SKM-1 treated with dmso at 0.1 percent for 144 hours (cell line): ENCODE measurements at regions not wholly inside any gene's neighbourhood (a gene's known extent, or its start where the extent isn't known, plus 50 kb on each side); places are given as distances from the start of the nearest gene placed in this dataset.
"Not testable (repeated sequence)": the region's sequence is repeated elsewhere in the genome, so short reads cannot be mapped to it uniquely, and the experiment has no call there.

Experiments used
- DNase-seq: peaks from one replicate; lab custom pipeline; 2025; ENCODE audit not compliant: unreplicated experiment; lab: John Stamatoyannopoulos, UW

GRCh38 chr15:38117781-38118180 lies 134.9 kb upstream of the SPRED1 start:
- DNase-seq, result no peak

- not testable (repeated sequence) for DNase-seq
Measured at GRCh38 chr15:38119865-38120264, 132.8 kb upstream of the SPRED1 start.

GRCh38 chr15:38127306-38127771 lies 125.3 kb upstream of the SPRED1 start:
- DNase-seq, result no peak

- DNase-seq, result no peak
Measured at GRCh38 chr15:38128341-38128781, 124.3 kb upstream of the SPRED1 start.

- no peak for DNase-seq
Measured at GRCh38 chr15:38128921-38129320, 123.7 kb upstream of the SPRED1 start.

- DNase-seq, result peak; percentile 38
Measured at GRCh38 chr15:38129531-38130204, 123.0 kb upstream of the SPRED1 start.

GRCh38 chr15:38130205-38130567 lies 122.5 kb upstream of the SPRED1 start:
- no peak for DNase-seq

GRCh38 chr15:38130740-38131498 lies 121.7 kb upstream of the SPRED1 start:
- DNase-seq, result peak; percentile 83

- no peak for DNase-seq
Measured at GRCh38 chr15:38134252-38134651, 118.4 kb upstream of the SPRED1 start.

GRCh38 chr15:38142195-38142594 lies 110.4 kb upstream of the SPRED1 start:
- not testable (repeated sequence) for DNase-seq

GRCh38 chr15:38144921-38145320 lies 107.7 kb upstream of the SPRED1 start:
- no peak for DNase-seq

GRCh38 chr15:38145651-38146111 lies 107.0 kb upstream of the SPRED1 start:
- DNase-seq, result no peak

GRCh38 chr15:38147246-38147645 lies 105.4 kb upstream of the SPRED1 start:
- no peak for DNase-seq

- DNase-seq, result no peak
Measured at GRCh38 chr15:38148471-38148870, 104.2 kb upstream of the SPRED1 start.

- no peak for DNase-seq
Measured at GRCh38 chr15:38149315-38149714, 103.3 kb upstream of the SPRED1 start.

- DNase-seq, result no peak
Measured at GRCh38 chr15:38150148-38150547, 102.5 kb upstream of the SPRED1 start.

GRCh38 chr15:38150794-38151193 lies 101.8 kb upstream of the SPRED1 start:
- DNase-seq, result no peak

- DNase-seq, result no peak
Measured at GRCh38 chr15:38153781-38154180, 98.9 kb upstream of the SPRED1 start.

GRCh38 chr15:38154255-38154654 lies 98.4 kb upstream of the SPRED1 start:
- no peak for DNase-seq

GRCh38 chr15:38154837-38155236 lies 97.8 kb upstream of the SPRED1 start:
- DNase-seq, result no peak

GRCh38 chr15:38163658-38164057 lies 89.0 kb upstream of the SPRED1 start:
- no peak for DNase-seq

- DNase-seq, result no peak
Measured at GRCh38 chr15:38164061-38164460, 88.6 kb upstream of the SPRED1 start.
